ENCODE measurements at regions not wholly inside any gene's neighbourhood (a gene's known extent, or its start where the extent isn't known, plus 50 kb on each side); places are given as distances from the start of the nearest gene placed in this dataset.

GRCh38 chr5:120738568-120738967 lies 274.5 kb downstream of the PRR16 start:
- H3K36me3 ChIP-seq (ENCODE audit: control insufficient read depth in 2 of 2, insufficient read depth in 2 of 2, low read length in 1 of 2), result no peaks in the 10 kb centered on the region
- no peaks in the 10 kb centered on the region for H3K9me3 ChIP-seq (ENCODE audit: control insufficient read depth in 2 of 2, insufficient read depth in 1 of 2, low read length in 1 of 2)
- no peaks in the 10 kb centered on the region for H3K27me3 ChIP-seq (ENCODE audit: control insufficient read depth in 2 of 2, insufficient read depth in 1 of 2, low read length in 1 of 2)
- H3K27ac ChIP-seq (ENCODE audit: low read depth in 1 of 2, low read length in 1 of 2), result no peak overlapping the region
- no peaks in the 10 kb centered on the region for H3K4me1 ChIP-seq (ENCODE audit: control insufficient read depth in 2 of 2, insufficient read depth in 2 of 2, low read length in 2 of 2)
- H3K4me3 ChIP-seq (ENCODE audit: low read length in 2 of 2), result no peak overlapping the region
- 91% methylated on average over 2 of the region's 2 CpGs for WGBS
- DNase-seq (ENCODE audit: low read depth in 6 of 9, low spot score in 9 of 9), result no peak

GRCh38 chr5:120740989-120741388 lies 276.9 kb downstream of the PRR16 start:
- Histone ChIP-seq H3K9me3 (ENCODE audit: control insufficient read depth in 2 of 2, insufficient read depth in 1 of 2, low read length in 1 of 2) (no peaks in the 10 kb centered on the region), H3K27me3 (ENCODE audit: control insufficient read depth in 2 of 2, insufficient read depth in 1 of 2, low read length in 1 of 2) (no peaks in the 10 kb centered on the region), H3K4me1 (ENCODE audit: control insufficient read depth in 2 of 2, insufficient read depth in 2 of 2, low read length in 2 of 2) (no peaks in the 10 kb centered on the region), H3K4me3 (ENCODE audit: low read length in 2 of 2) (no peak overlapping the region), H3K27ac (ENCODE audit: low read depth in 1 of 2, low read length in 1 of 2) (no peak overlapping the region), H3K36me3 (ENCODE audit: control insufficient read depth in 2 of 2, insufficient read depth in 2 of 2, low read length in 1 of 2) (no peaks in the 10 kb centered on the region)
- DNase-seq (ENCODE audit: low read depth in 6 of 9, low spot score in 9 of 9), result no peak

- WGBS, result 97% methylated on average over 2 of the region's 2 CpGs
- H3K4me1 ChIP-seq (ENCODE audit: control insufficient read depth in 2 of 2, insufficient read depth in 2 of 2, low read length in 2 of 2), result no peaks in the 10 kb centered on the region
- DNase-seq (ENCODE audit: low read depth in 6 of 9, low spot score in 9 of 9), result no peak
- H3K9me3 ChIP-seq (ENCODE audit: control insufficient read depth in 2 of 2, insufficient read depth in 1 of 2, low read length in 1 of 2), result no peaks in the 10 kb centered on the region
- H3K4me3 ChIP-seq (ENCODE audit: low read length in 2 of 2), result no peak overlapping the region
- no peak overlapping the region for H3K27ac ChIP-seq (ENCODE audit: low read depth in 1 of 2, low read length in 1 of 2)
- no peaks in the 10 kb centered on the region for H3K27me3 ChIP-seq (ENCODE audit: control insufficient read depth in 2 of 2, insufficient read depth in 1 of 2, low read length in 1 of 2)
- H3K36me3 ChIP-seq (ENCODE audit: control insufficient read depth in 2 of 2, insufficient read depth in 2 of 2, low read length in 1 of 2), result no peaks in the 10 kb centered on the region
Measured at GRCh38 chr5:120748474-120748873, 284.4 kb downstream of the PRR16 start.

- H3K27ac ChIP-seq (ENCODE audit: low read depth in 1 of 2, low read length in 1 of 2), result no peak overlapping the region
- no peak for DNase-seq (ENCODE audit: low read depth in 6 of 9, low spot score in 9 of 9)
- H3K9me3 ChIP-seq (ENCODE audit: control insufficient read depth in 2 of 2, insufficient read depth in 1 of 2, low read length in 1 of 2), result no peaks in the 10 kb centered on the region
- no peaks in the 10 kb centered on the region for H3K36me3 ChIP-seq (ENCODE audit: control insufficient read depth in 2 of 2, insufficient read depth in 2 of 2, low read length in 1 of 2)
- no peak overlapping the region for H3K4me3 ChIP-seq (ENCODE audit: low read length in 2 of 2)
- no peaks in the 10 kb centered on the region for H3K27me3 ChIP-seq (ENCODE audit: control insufficient read depth in 2 of 2, insufficient read depth in 1 of 2, low read length in 1 of 2)
- WGBS, result 85% methylated on average over 3 of the region's 3 CpGs
- no peaks in the 10 kb centered on the region for H3K4me1 ChIP-seq (ENCODE audit: control insufficient read depth in 2 of 2, insufficient read depth in 2 of 2, low read length in 2 of 2)
Measured at GRCh38 chr5:120749737-120750136, 285.6 kb downstream of the PRR16 start.

- Histone ChIP-seq H3K27me3 (ENCODE audit: control insufficient read depth in 2 of 2, insufficient read depth in 1 of 2, low read length in 1 of 2) (no peaks in the 10 kb centered on the region), H3K27ac (ENCODE audit: low read depth in 1 of 2, low read length in 1 of 2) (no peak overlapping the region), H3K4me3 (ENCODE audit: low read length in 2 of 2) (no peak overlapping the region), H3K9me3 (ENCODE audit: control insufficient read depth in 2 of 2, insufficient read depth in 1 of 2, low read length in 1 of 2) (no peaks in the 10 kb centered on the region), H3K4me1 (ENCODE audit: control insufficient read depth in 2 of 2, insufficient read depth in 2 of 2, low read length in 2 of 2) (no peaks in the 10 kb centered on the region), H3K36me3 (ENCODE audit: control insufficient read depth in 2 of 2, insufficient read depth in 2 of 2, low read length in 1 of 2) (no peaks in the 10 kb centered on the region)
- DNase-seq (ENCODE audit: low read depth in 6 of 9, low spot score in 9 of 9), result no peak
Measured at GRCh38 chr5:120759587-120759986, 295.5 kb downstream of the PRR16 start.

- H3K4me1 ChIP-seq (ENCODE audit: control insufficient read depth in 2 of 2, insufficient read depth in 2 of 2, low read length in 2 of 2), result no peaks in the 10 kb centered on the region
- no peak overlapping the region for H3K4me3 ChIP-seq (ENCODE audit: low read length in 2 of 2)
- WGBS, result 76% methylated on average over 1 of the region's 1 CpG
- no peaks in the 10 kb centered on the region for H3K27me3 ChIP-seq (ENCODE audit: control insufficient read depth in 2 of 2, insufficient read depth in 1 of 2, low read length in 1 of 2)
- no peaks in the 10 kb centered on the region for H3K36me3 ChIP-seq (ENCODE audit: control insufficient read depth in 2 of 2, insufficient read depth in 2 of 2, low read length in 1 of 2)
- H3K27ac ChIP-seq (ENCODE audit: low read depth in 1 of 2, low read length in 1 of 2), result no peak overlapping the region
- no peak for DNase-seq (ENCODE audit: low read depth in 6 of 9, low spot score in 9 of 9)
- no peaks in the 10 kb centered on the region for H3K9me3 ChIP-seq (ENCODE audit: control insufficient read depth in 2 of 2, insufficient read depth in 1 of 2, low read length in 1 of 2)
Measured at GRCh38 chr5:120761986-120762385, 297.9 kb downstream of the PRR16 start.

GRCh38 chr5:120765189-120765588 lies 301.1 kb downstream of the PRR16 start:
- DNase-seq (ENCODE audit: low read depth in 6 of 9, low spot score in 9 of 9), result no peak
- H3K27ac ChIP-seq (ENCODE audit: low read depth in 1 of 2, low read length in 1 of 2), result no peak overlapping the region
- H3K9me3 ChIP-seq (ENCODE audit: control insufficient read depth in 2 of 2, insufficient read depth in 1 of 2, low read length in 1 of 2), result no peaks in the 10 kb centered on the region
- no peak overlapping the region for H3K4me3 ChIP-seq (ENCODE audit: low read length in 2 of 2)
- no peaks in the 10 kb centered on the region for H3K4me1 ChIP-seq (ENCODE audit: control insufficient read depth in 2 of 2, insufficient read depth in 2 of 2, low read length in 2 of 2)
- no peaks in the 10 kb centered on the region for H3K27me3 ChIP-seq (ENCODE audit: control insufficient read depth in 2 of 2, insufficient read depth in 1 of 2, low read length in 1 of 2)
- H3K36me3 ChIP-seq (ENCODE audit: control insufficient read depth in 2 of 2, insufficient read depth in 2 of 2, low read length in 1 of 2), result no peaks in the 10 kb centered on the region
- WGBS, result 94% methylated on average over 2 of the region's 2 CpGs

GRCh38 chr5:120767178-120767820 lies 303.2 kb downstream of the PRR16 start:
- 93% methylated on average over 1 of the region's 1 CpG for WGBS
- no peaks in the 10 kb centered on the region for H3K27me3 ChIP-seq (ENCODE audit: control insufficient read depth in 2 of 2, insufficient read depth in 1 of 2, low read length in 1 of 2)
- H3K4me3 ChIP-seq (ENCODE audit: low read length in 2 of 2), result no peak overlapping the region
- no peaks in the 10 kb centered on the region for H3K36me3 ChIP-seq (ENCODE audit: control insufficient read depth in 2 of 2, insufficient read depth in 2 of 2, low read length in 1 of 2)
- H3K9me3 ChIP-seq (ENCODE audit: control insufficient read depth in 2 of 2, insufficient read depth in 1 of 2, low read length in 1 of 2), result no peaks in the 10 kb centered on the region
- no peak for DNase-seq (ENCODE audit: low read depth in 6 of 9, low spot score in 9 of 9)
- H3K4me1 ChIP-seq (ENCODE audit: control insufficient read depth in 2 of 2, insufficient read depth in 2 of 2, low read length in 2 of 2), result no peaks in the 10 kb centered on the region
- H3K27ac ChIP-seq (ENCODE audit: low read depth in 1 of 2, low read length in 1 of 2), result no peak overlapping the region

- no peaks in the 10 kb centered on the region for H3K27me3 ChIP-seq (ENCODE audit: control insufficient read depth in 2 of 2, insufficient read depth in 1 of 2, low read length in 1 of 2)
- no peaks in the 10 kb centered on the region for H3K4me1 ChIP-seq (ENCODE audit: control insufficient read depth in 2 of 2, insufficient read depth in 2 of 2, low read length in 2 of 2)
- 79% methylated on average over 2 of the region's 2 CpGs for WGBS
- H3K36me3 ChIP-seq (ENCODE audit: control insufficient read depth in 2 of 2, insufficient read depth in 2 of 2, low read length in 1 of 2), result no peaks in the 10 kb centered on the region
- no peak overlapping the region for H3K4me3 ChIP-seq (ENCODE audit: low read length in 2 of 2)
- H3K27ac ChIP-seq (ENCODE audit: low read depth in 1 of 2, low read length in 1 of 2), result no peak overlapping the region
- no peaks in the 10 kb centered on the region for H3K9me3 ChIP-seq (ENCODE audit: control insufficient read depth in 2 of 2, insufficient read depth in 1 of 2, low read length in 1 of 2)
- DNase-seq (ENCODE audit: low read depth in 6 of 9, low spot score in 9 of 9), result no peak
Measured at GRCh38 chr5:120769312-120769872, 305.3 kb downstream of the PRR16 start.

Measured in thymus (tissue), 11 donors.